Natural killer cell (primary cell): ENCODE measurements at regions not wholly inside any gene's neighbourhood (a gene's known extent, or its start where the extent isn't known, plus 50 kb on each side); places are given as distances from the start of the nearest gene placed in this dataset.

Source experiments
- ATAC-seq, 3 donors: fragments of 150-1000 bp in 2 of 3; fragments of 200-7000 bp in 1 of 3; cut with Tn5 transposase; 1 replicate in 1 of 3; 2 replicates in 2 of 3; pipeline ENCODE4 v1.10.0; 2021; ENCODE audit warnings: mild to moderate bottlenecking in 2 of 3, moderate library complexity in 2 of 3
- DNase-seq, 2 donors: peaks; one replicate each; pipeline versions ENCODE4 v3.0.0 to v3.0.0-alpha.2; 2013 to 2021; ENCODE audit warnings: mixed read lengths in 1 of 2
- H3K27ac ChIP-seq: one replicate; pipeline ENCODE4 v1.5.1; 2013; ENCODE audit warnings: mild to moderate bottlenecking, low read length
- H3K27me3 ChIP-seq: one replicate; pipeline ENCODE4 v1.6.1; 2013; ENCODE audit warnings: low read length; ENCODE audit not compliant: control insufficient read depth, insufficient read depth
- H3K36me3 ChIP-seq: one replicate; pipeline ENCODE4 v1.6.1; 2013; ENCODE audit warnings: low read length; ENCODE audit not compliant: control insufficient read depth, insufficient read depth
- H3K4me1 ChIP-seq: one replicate; pipeline ENCODE4 v1.6.1; 2013; ENCODE audit warnings: low read length; ENCODE audit not compliant: control insufficient read depth, insufficient read depth
- H3K4me3 ChIP-seq: one replicate; pipeline ENCODE4 v1.5.1; 2013; ENCODE audit warnings: low read length
- H3K9me3 ChIP-seq: one replicate; pipeline ENCODE4 v1.6.1; 2013; ENCODE audit warnings: low read length; ENCODE audit not compliant: control insufficient read depth, insufficient read depth
- H3K27ac Mint-ChIP-seq, 2 donors: one replicate each; pipeline ENCODE4 v1.8.0; 2022; ENCODE audit warnings: mild to moderate bottlenecking in 2 of 2, mixed read lengths in 2 of 2, moderate library complexity in 1 of 2
- H3K27me3 Mint-ChIP-seq, 2 donors: one replicate each; pipeline ENCODE4 v1.8.0; 2022; ENCODE audit warnings: low read depth in 2 of 2, mixed read lengths in 2 of 2
- H3K36me3 Mint-ChIP-seq: one replicate; pipeline ENCODE4 v1.8.0; 2022; ENCODE audit warnings: mixed read lengths
- H3K4me1 Mint-ChIP-seq, 2 donors: one replicate each; pipeline ENCODE4 v1.8.0; 2022; ENCODE audit warnings: mixed read lengths in 2 of 2
- H3K4me3 Mint-ChIP-seq: one replicate; pipeline ENCODE4 v1.8.0; 2022; ENCODE audit warnings: mild to moderate bottlenecking, moderate library complexity, mixed read lengths
- H3K9me3 Mint-ChIP-seq, 2 donors: one replicate each; pipeline ENCODE4 v1.8.0; 2022; ENCODE audit warnings: mixed read lengths in 2 of 2
- WGBS: methylation state at CpG from one replicate; pipeline ENCODE4 v1.1.7; 2013; ENCODE audit warnings: missing lambda C conversion rate; ENCODE audit not compliant: insufficient coverage; 5-methylcytosine and 5-hydroxymethylcytosine counted together
- intact Hi-C: fragments of 100-400 bp; cut with micrococcal nuclease; formaldehyde crosslinking; loops from one replicate; pipeline ENCODE4 v1.14.2; 2022
- TF ChIP-seq, protein P1 (sequence below): fragments of 200-600 bp; IDR thresholded peaks from one replicate; pipeline ENCODE4 v1.8.0; 2022; ENCODE audit warnings: antibody characterized with exemption

DNA sequence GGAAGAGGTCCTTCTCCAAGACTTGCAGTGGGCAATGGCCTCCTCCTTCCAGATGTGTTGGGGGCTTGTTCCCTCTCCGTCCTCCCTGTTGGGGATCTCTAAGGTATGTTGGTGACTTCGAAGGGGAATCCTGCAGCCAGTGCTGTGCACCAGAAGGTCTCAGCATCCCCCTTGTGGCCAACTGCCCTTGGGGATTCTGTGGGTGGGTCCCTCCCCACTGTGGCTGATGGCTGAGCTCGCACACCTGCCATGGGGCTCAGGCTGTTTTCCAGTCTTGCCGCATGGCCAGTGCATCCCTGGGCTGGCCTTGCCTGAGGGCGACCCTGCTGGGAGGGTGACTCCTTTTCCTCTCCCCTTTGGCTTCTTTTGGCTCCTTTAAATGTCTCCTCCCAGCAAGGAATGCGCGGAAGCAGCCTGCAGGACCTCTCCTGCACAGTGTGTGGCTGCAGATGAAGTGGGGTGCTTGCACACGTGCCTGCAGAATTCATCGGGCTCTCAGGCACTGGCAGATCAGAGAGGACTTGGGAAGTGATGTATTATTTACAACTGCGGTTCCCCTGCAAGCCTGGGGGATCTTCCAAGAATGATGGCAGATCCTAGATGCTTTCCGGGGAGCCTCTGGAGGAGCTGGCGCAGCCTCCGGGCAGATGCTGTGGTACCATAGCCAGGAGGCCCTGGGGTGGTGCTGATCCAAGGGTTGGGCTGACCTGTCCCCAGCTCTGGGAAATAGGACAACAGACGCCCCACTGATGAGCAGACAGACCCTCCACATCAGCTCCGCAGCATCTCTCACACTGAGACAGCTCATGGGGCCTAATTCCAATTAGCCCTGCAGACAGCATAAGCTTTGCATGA, 410.0 kb downstream of the TCERG1L start:
- Mint-ChIP-seq H3K27me3 (no peaks in the 10 kb centered on the region), H3K4me3 (no peak overlapping the region), H3K36me3 (no peaks in the 10 kb centered on the region), H3K4me1 (no peaks in the 10 kb centered on the region), H3K27ac (no peak overlapping the region), H3K9me3 (no peaks in the 10 kb centered on the region)
- Histone ChIP-seq H3K9me3 (no peaks in the 10 kb centered on the region), H3K4me1 (no peaks in the 10 kb centered on the region), H3K4me3 (no peak overlapping the region), H3K27ac (no peak overlapping the region), H3K36me3 (no peaks in the 10 kb centered on the region), H3K27me3 (no peaks in the 10 kb centered on the region)
- TF ChIP-seq, protein P1, sequence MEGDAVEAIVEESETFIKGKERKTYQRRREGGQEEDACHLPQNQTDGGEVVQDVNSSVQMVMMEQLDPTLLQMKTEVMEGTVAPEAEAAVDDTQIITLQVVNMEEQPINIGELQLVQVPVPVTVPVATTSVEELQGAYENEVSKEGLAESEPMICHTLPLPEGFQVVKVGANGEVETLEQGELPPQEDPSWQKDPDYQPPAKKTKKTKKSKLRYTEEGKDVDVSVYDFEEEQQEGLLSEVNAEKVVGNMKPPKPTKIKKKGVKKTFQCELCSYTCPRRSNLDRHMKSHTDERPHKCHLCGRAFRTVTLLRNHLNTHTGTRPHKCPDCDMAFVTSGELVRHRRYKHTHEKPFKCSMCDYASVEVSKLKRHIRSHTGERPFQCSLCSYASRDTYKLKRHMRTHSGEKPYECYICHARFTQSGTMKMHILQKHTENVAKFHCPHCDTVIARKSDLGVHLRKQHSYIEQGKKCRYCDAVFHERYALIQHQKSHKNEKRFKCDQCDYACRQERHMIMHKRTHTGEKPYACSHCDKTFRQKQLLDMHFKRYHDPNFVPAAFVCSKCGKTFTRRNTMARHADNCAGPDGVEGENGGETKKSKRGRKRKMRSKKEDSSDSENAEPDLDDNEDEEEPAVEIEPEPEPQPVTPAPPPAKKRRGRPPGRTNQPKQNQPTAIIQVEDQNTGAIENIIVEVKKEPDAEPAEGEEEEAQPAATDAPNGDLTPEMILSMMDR, result no peak
- no peak for DNase-seq
- 78% methylated on average over 15 of the region's 15 CpGs for WGBS
- ATAC-seq, result no peak
- intact Hi-C loops, result no loop called here

DNA sequence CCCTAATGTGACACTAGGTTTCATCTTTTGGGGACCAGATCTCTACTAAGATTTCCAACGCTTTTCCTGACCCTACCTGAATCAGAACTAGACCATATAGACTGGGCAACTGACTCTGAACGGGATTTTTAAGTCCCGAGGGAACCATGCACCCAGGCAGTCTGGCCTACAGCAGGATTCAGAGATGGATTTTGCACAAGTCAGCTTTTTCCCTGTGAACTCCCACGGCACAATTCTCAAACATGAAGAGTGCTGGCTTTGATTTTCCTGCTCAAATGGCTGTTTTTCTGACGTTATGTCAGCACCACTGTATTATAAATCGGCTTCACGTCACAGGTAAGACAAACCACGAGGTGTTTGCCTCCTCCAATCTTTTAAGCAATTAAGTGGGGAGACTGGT, 409.1 kb downstream of the TCERG1L start:
- Mint-ChIP-seq H3K27ac (no peak overlapping the region), H3K4me3 (no peak overlapping the region), H3K27me3 (no peaks in the 10 kb centered on the region), H3K36me3 (no peaks in the 10 kb centered on the region), H3K9me3 (no peaks in the 10 kb centered on the region), H3K4me1 (no peaks in the 10 kb centered on the region)
- no peaks in the 10 kb centered on the region for H3K27me3 ChIP-seq
- TF ChIP-seq, protein P1, result no peak
- WGBS, result 76% methylated on average over 8 of the region's 8 CpGs
- H3K36me3 ChIP-seq, result no peaks in the 10 kb centered on the region
- DNase-seq, result no peak
- no peaks in the 10 kb centered on the region for H3K4me1 ChIP-seq
- intact Hi-C loops, result no loop called here
- H3K9me3 ChIP-seq, result no peaks in the 10 kb centered on the region
- no peak for ATAC-seq
- no peak overlapping the region for H3K27ac ChIP-seq
- no peak overlapping the region for H3K4me3 ChIP-seq

DNA sequence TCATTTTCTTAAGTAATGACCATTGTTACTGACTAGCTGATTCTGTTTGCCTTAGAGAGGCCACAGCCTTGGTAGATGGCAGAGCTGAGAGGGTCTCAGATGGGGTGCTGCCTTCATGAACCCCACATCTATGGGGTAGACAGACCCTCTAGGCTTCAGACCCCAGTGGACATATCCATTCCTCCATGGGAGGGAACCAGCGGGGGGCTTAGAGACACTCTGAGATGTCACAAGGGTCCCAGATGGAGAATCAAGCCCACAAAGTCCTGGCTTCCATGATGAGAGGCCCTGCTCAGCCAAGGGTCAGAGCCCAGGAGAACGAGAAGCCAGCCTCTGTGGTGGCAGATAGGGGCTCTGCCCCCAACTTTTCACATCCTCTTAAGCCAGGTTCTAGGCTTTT, 408.6 kb downstream of the TCERG1L start:
- Histone ChIP-seq H3K27ac (no peak overlapping the region), H3K27me3 (no peaks in the 10 kb centered on the region), H3K36me3 (no peaks in the 10 kb centered on the region), H3K4me1 (no peaks in the 10 kb centered on the region), H3K9me3 (no peaks in the 10 kb centered on the region), H3K4me3 (no peak overlapping the region)
- no peak overlapping the region for H3K27ac Mint-ChIP-seq
- TF ChIP-seq, protein P1, result no peak
- no peaks in the 10 kb centered on the region for H3K4me1 Mint-ChIP-seq
- WGBS, result 68% methylated on average over 2 of the region's 2 CpGs
- H3K27me3 Mint-ChIP-seq, result no peaks in the 10 kb centered on the region
- no peaks in the 10 kb centered on the region for H3K9me3 Mint-ChIP-seq
- ATAC-seq, result no peak
- no peak overlapping the region for H3K4me3 Mint-ChIP-seq
- H3K36me3 Mint-ChIP-seq, result no peaks in the 10 kb centered on the region
- DNase-seq, result no peak
- intact Hi-C loops, result no loop called here

DNA sequence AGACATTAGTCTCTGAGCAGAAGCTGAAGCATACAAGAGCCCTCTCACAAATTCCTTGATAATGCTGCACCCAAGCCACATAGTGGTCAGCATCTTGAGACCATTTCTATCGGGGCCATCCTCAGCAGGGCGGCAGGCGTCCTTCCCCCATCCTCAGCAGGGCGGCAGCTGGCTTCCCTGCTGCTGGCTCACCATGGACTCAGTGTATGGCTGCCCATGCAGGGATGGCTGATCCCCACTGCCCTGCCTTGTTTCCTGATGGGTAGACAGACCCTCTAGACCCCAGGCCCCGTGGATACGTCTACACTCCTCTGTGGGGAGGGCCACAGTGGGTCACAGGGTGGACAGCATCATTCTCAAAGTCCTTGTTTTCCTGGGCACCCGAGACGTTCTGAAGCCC, 406.8 kb downstream of the TCERG1L start:
- Mint-ChIP-seq H3K4me3 (no peak overlapping the region), H3K36me3 (no peaks in the 10 kb centered on the region), H3K27me3 (no peaks in the 10 kb centered on the region), H3K4me1 (no peaks in the 10 kb centered on the region), H3K9me3 (no peaks in the 10 kb centered on the region), H3K27ac (no peak overlapping the region)
- no peaks in the 10 kb centered on the region for H3K36me3 ChIP-seq
- H3K4me3 ChIP-seq, result no peak overlapping the region
- WGBS, result 89% methylated on average over 8 of the region's 8 CpGs
- intact Hi-C loops, result no loop called here
- TF ChIP-seq, protein P1, result no peak
- H3K9me3 ChIP-seq, result no peaks in the 10 kb centered on the region
- no peaks in the 10 kb centered on the region for H3K4me1 ChIP-seq
- no peaks in the 10 kb centered on the region for H3K27me3 ChIP-seq
- H3K27ac ChIP-seq, result no peak overlapping the region
- ATAC-seq (peak in 1 of 3 donors; percentile 24), DNase-seq (no peak)
